ENCODE measurements at regions not wholly inside any gene's neighbourhood (a gene's known extent, or its start where the extent isn't known, plus 50 kb on each side); places are given as distances from the start of the nearest gene placed in this dataset.

DNA sequence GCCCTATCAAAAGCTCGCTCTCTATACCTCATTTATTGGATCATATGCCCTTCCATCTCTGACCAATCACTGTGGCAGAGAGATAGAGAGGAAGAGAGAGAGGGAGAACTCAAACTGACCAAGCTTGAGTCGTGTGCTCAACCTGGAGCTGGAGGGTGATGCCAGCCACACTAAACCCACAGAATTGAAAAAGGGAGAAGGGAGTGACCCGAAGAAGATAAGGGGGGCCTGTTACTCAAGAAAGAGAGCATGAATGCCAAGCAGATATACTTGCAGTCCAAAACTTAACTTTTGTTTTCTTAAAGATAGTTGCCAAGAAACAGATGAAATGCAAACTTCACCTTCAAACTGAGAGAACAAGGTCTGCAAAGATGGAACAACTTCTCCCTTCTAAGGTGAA is 112.7 kb downstream of the BTG1 start:
- Histone ChIP-seq H3K4me1 (ENCODE audit: control insufficient read depth, insufficient read depth, low read length) (peaks cover 3% of the 10 kb centered on the region; the same call in 1 of the 2 replicates), H3K4me3 (ENCODE audit: low read length) (no peak overlapping the region), H3K36me3 (ENCODE audit: control insufficient read depth, insufficient read depth, low read length) (no peaks in the 10 kb centered on the region), H3K27ac (ENCODE audit: low read length) (no peak overlapping the region), H3K27me3 (ENCODE audit: control insufficient read depth, insufficient read depth, low read length) (no peaks in the 10 kb centered on the region), H3K9me3 (ENCODE audit: control insufficient read depth, insufficient read depth, low read length) (no peaks in the 10 kb centered on the region)
- no peak for DNase-seq (ENCODE audit: low read depth, low spot score)
- no CpG with 5 or more reads among the region's 3 CpGs for WGBS (ENCODE audit: insufficient coverage, insufficient read length)

GRCh38 chr12:92032101-92032500 is 113.5 kb downstream of the BTG1 start:
- no CpG with 5 or more reads among the region's 1 CpG for WGBS (ENCODE audit: insufficient coverage, insufficient read length)

GRCh38 chr12:92030618-92031017 is 115.0 kb downstream of the BTG1 start:
- H3K27me3 ChIP-seq (ENCODE audit: control insufficient read depth, insufficient read depth, low read length) = no peaks in the 10 kb centered on the region
- no CpG with 5 or more reads among the region's 3 CpGs for WGBS (ENCODE audit: insufficient coverage, insufficient read length)
- H3K27ac ChIP-seq (ENCODE audit: low read length) = no peak overlapping the region
- H3K4me3 ChIP-seq (ENCODE audit: low read length) = no peak overlapping the region
- no peak for DNase-seq (ENCODE audit: low read depth, low spot score)
- no peaks in the 10 kb centered on the region for H3K9me3 ChIP-seq (ENCODE audit: control insufficient read depth, insufficient read depth, low read length)
- H3K4me1 ChIP-seq (ENCODE audit: control insufficient read depth, insufficient read depth, low read length) = peaks cover 3% of the 10 kb centered on the region; the same call in 1 of the 2 replicates
- no peaks in the 10 kb centered on the region for H3K36me3 ChIP-seq (ENCODE audit: control insufficient read depth, insufficient read depth, low read length)

More at GRCh38 chr12:92032101-92032500, 113.5 kb downstream of the BTG1 start:
- Histone ChIP-seq H3K27me3 (ENCODE audit: control insufficient read depth, insufficient read depth, low read length) (no peaks in the 10 kb centered on the region), H3K9me3 (ENCODE audit: control insufficient read depth, insufficient read depth, low read length) (no peaks in the 10 kb centered on the region), H3K27ac (ENCODE audit: low read length) (no peak overlapping the region), H3K4me1 (ENCODE audit: control insufficient read depth, insufficient read depth, low read length) (peaks cover 3% of the 10 kb centered on the region; the same call in 1 of the 2 replicates), H3K36me3 (ENCODE audit: control insufficient read depth, insufficient read depth, low read length) (no peaks in the 10 kb centered on the region), H3K4me3 (ENCODE audit: low read length) (no peak overlapping the region)
- DNase-seq (ENCODE audit: low read depth, low spot score) = no peak

DNA sequence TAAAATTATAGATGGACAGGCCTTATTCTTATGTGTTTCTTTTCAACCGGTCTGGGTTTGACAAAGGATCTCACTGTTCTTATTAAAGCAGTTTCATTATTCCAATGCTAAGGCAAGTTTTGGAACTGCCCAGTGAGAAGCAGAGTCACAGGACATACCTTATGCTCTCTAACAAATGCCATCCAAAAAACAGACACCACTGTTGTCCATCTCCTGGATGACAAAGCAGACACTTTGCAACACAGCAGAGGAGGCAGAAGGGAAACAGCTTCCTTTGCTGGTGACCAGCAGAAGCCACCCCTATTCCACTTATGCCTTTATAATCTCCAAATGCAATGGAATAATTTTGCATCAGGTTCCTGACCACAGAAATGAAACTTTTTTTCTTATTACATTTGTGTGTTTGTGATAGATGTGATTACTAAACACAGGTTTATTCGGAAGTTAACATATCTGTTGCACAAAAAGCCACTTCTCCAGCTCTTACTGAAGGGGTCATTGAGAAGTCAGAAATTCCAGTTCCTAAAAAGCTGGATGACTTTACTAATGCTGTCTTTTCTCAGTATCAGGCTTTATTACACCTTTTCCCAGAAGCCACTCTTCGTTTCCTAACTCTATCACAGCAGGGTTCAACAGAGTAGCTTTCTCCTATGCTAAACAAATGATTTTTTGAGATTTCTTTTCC is 115.6 kb downstream of the BTG1 start:
- Histone ChIP-seq H3K4me1 (ENCODE audit: control insufficient read depth, insufficient read depth, low read length) (peaks cover 3% of the 10 kb centered on the region; the same call in 1 of the 2 replicates), H3K27me3 (ENCODE audit: control insufficient read depth, insufficient read depth, low read length) (no peaks in the 10 kb centered on the region), H3K36me3 (ENCODE audit: control insufficient read depth, insufficient read depth, low read length) (no peaks in the 10 kb centered on the region), H3K4me3 (ENCODE audit: low read length) (no peak overlapping the region), H3K9me3 (ENCODE audit: control insufficient read depth, insufficient read depth, low read length) (no peaks in the 10 kb centered on the region), H3K27ac (ENCODE audit: low read length) (no peak overlapping the region)
- no peak for DNase-seq (ENCODE audit: low read depth, low spot score)
- no CpG with 5 or more reads among the region's 3 CpGs for WGBS (ENCODE audit: insufficient coverage, insufficient read length)

- H3K4me1 ChIP-seq (ENCODE audit: control insufficient read depth, insufficient read depth, low read length) = no peaks in the 10 kb centered on the region
- no peaks in the 10 kb centered on the region for H3K36me3 ChIP-seq (ENCODE audit: control insufficient read depth, insufficient read depth, low read length)
- DNase-seq (ENCODE audit: low read depth, low spot score) = no peak
- H3K9me3 ChIP-seq (ENCODE audit: control insufficient read depth, insufficient read depth, low read length) = no peaks in the 10 kb centered on the region
- H3K27ac ChIP-seq (ENCODE audit: low read length) = no peak overlapping the region
- no peaks in the 10 kb centered on the region for H3K27me3 ChIP-seq (ENCODE audit: control insufficient read depth, insufficient read depth, low read length)
- WGBS (ENCODE audit: insufficient coverage, insufficient read length) = no CpG with 5 or more reads among the region's 2 CpGs
- H3K4me3 ChIP-seq (ENCODE audit: low read length) = no peak overlapping the region
Observed at GRCh38 chr12:92029136-92029535, 116.5 kb downstream of the BTG1 start.

DNA sequence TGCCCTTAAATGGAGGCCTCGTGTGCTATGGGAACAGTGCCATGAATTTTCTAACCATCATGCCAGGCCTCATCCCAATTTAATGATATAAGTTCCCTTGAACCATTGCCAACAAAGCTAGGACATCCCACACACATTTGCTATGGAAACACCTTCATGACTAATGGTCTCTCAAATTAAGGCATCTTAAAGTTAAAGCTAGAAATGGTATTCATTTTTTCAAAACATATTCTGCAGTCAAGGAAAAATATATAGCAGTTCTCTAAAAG is 117.3 kb downstream of the BTG1 start:
- H3K9me3 ChIP-seq (ENCODE audit: control insufficient read depth, insufficient read depth, low read length) = no peaks in the 10 kb centered on the region
- no peaks in the 10 kb centered on the region for H3K36me3 ChIP-seq (ENCODE audit: control insufficient read depth, insufficient read depth, low read length)
- no peak overlapping the region for H3K4me3 ChIP-seq (ENCODE audit: low read length)
- DNase-seq (ENCODE audit: low read depth, low spot score) = no peak
- WGBS (ENCODE audit: insufficient coverage, insufficient read length) = no CpG with 5 or more reads among the region's 1 CpG
- H3K27ac ChIP-seq (ENCODE audit: low read length) = no peak overlapping the region
- no peaks in the 10 kb centered on the region for H3K27me3 ChIP-seq (ENCODE audit: control insufficient read depth, insufficient read depth, low read length)
- no peaks in the 10 kb centered on the region for H3K4me1 ChIP-seq (ENCODE audit: control insufficient read depth, insufficient read depth, low read length)

GRCh38 chr12:92027701-92028440 is 117.8 kb downstream of the BTG1 start:
- no peak overlapping the region for H3K4me3 ChIP-seq (ENCODE audit: low read length)
- H3K27ac ChIP-seq (ENCODE audit: low read length) = no peak overlapping the region
- H3K4me1 ChIP-seq (ENCODE audit: control insufficient read depth, insufficient read depth, low read length) = no peaks in the 10 kb centered on the region
- no peaks in the 10 kb centered on the region for H3K27me3 ChIP-seq (ENCODE audit: control insufficient read depth, insufficient read depth, low read length)
- no peak for DNase-seq (ENCODE audit: low read depth, low spot score)
- H3K36me3 ChIP-seq (ENCODE audit: control insufficient read depth, insufficient read depth, low read length) = no peaks in the 10 kb centered on the region
- no peaks in the 10 kb centered on the region for H3K9me3 ChIP-seq (ENCODE audit: control insufficient read depth, insufficient read depth, low read length)
- no CpG with 5 or more reads among the region's 4 CpGs for WGBS (ENCODE audit: insufficient coverage, insufficient read length)

GRCh38 chr12:92027243-92027642 is 118.4 kb downstream of the BTG1 start:
- Histone ChIP-seq H3K36me3 (ENCODE audit: control insufficient read depth, insufficient read depth, low read length) (no peaks in the 10 kb centered on the region), H3K27me3 (ENCODE audit: control insufficient read depth, insufficient read depth, low read length) (no peaks in the 10 kb centered on the region), H3K27ac (ENCODE audit: low read length) (no peak overlapping the region), H3K9me3 (ENCODE audit: control insufficient read depth, insufficient read depth, low read length) (no peaks in the 10 kb centered on the region), H3K4me1 (ENCODE audit: control insufficient read depth, insufficient read depth, low read length) (no peaks in the 10 kb centered on the region), H3K4me3 (ENCODE audit: low read length) (no peak overlapping the region)
- 100% methylated on average over 1 of the region's 2 CpGs for WGBS (ENCODE audit: insufficient coverage, insufficient read length)
- DNase-seq (ENCODE audit: low read depth, low spot score) = no peak

- no peak for DNase-seq (ENCODE audit: low read depth, low spot score)
- Histone ChIP-seq H3K27me3 (ENCODE audit: control insufficient read depth, insufficient read depth, low read length) (no peaks in the 10 kb centered on the region), H3K4me1 (ENCODE audit: control insufficient read depth, insufficient read depth, low read length) (no peaks in the 10 kb centered on the region), H3K4me3 (ENCODE audit: low read length) (no peak overlapping the region), H3K36me3 (ENCODE audit: control insufficient read depth, insufficient read depth, low read length) (no peaks in the 10 kb centered on the region), H3K9me3 (ENCODE audit: control insufficient read depth, insufficient read depth, low read length) (no peaks in the 10 kb centered on the region), H3K27ac (ENCODE audit: low read length) (no peak overlapping the region)
- WGBS (ENCODE audit: insufficient coverage, insufficient read length) = no CpG with 5 or more reads among the region's 4 CpGs
Observed at GRCh38 chr12:92025462-92026207, 120.0 kb downstream of the BTG1 start.

DNA sequence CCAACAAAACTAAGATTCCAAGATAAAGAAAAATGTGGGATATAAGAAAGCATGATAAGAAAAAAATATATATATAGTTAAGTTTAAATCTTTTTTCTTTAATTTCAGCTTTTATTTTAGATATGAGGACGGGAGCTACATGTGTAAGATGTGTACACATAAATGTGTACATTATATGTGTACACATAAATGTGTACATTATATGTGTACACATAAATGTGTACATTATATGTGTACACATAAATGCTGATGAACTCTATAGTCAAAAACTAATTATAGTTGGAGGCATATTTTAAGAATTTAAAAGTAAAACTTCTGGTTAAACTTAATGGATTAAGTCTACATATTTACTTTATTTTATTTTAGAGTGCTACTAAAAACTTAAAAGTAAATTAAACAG is 123.6 kb downstream of the BTG1 start:
- Histone ChIP-seq H3K4me1 (ENCODE audit: control insufficient read depth, insufficient read depth, low read length) (no peaks in the 10 kb centered on the region), H3K4me3 (ENCODE audit: low read length) (no peak overlapping the region), H3K9me3 (ENCODE audit: control insufficient read depth, insufficient read depth, low read length) (no peaks in the 10 kb centered on the region), H3K36me3 (ENCODE audit: control insufficient read depth, insufficient read depth, low read length) (no peaks in the 10 kb centered on the region), H3K27ac (ENCODE audit: low read length) (no peak overlapping the region), H3K27me3 (ENCODE audit: control insufficient read depth, insufficient read depth, low read length) (no peaks in the 10 kb centered on the region)
- no CpG with 5 or more reads among the region's 1 CpG for WGBS (ENCODE audit: insufficient coverage, insufficient read length)
- no peak for DNase-seq (ENCODE audit: low read depth, low spot score)
